ENCODE measurements at regions not wholly inside any gene's neighbourhood (a gene's known extent, or its start where the extent isn't known, plus 50 kb on each side); places are given as distances from the start of the nearest gene placed in this dataset.

GRCh38 chr9:135277219-135278201 is 190.0 kb downstream of the OLFM1 start:
- TF ChIP-seq CTCF (IDR thresholded peaks at IDR 0.05; ENCODE audit: low read depth, low read length) (no peak), MAX (IDR thresholded peaks at IDR 0.05; ENCODE audit: low read depth, low read length) (no peak), POLR2A (IDR thresholded peaks at IDR 0.05; ENCODE audit: extremely low read depth, insufficient read length) (no peak), MYC (IDR thresholded peaks at IDR 0.05; ENCODE audit: low read depth, low read length) (no peak)
- no peak overlapping the region for H3K4me3 ChIP-seq (ENCODE audit: low read depth, low read length)
- DNase-seq (ENCODE audit: low read depth): no peak

- DNase-seq (ENCODE audit: low read depth): no peak
- TF ChIP-seq MYC (IDR thresholded peaks at IDR 0.05; ENCODE audit: low read depth, low read length) (no peak), POLR2A (IDR thresholded peaks at IDR 0.05; ENCODE audit: extremely low read depth, insufficient read length) (no peak)
- H3K4me3 ChIP-seq (ENCODE audit: low read depth, low read length): no peak overlapping the region
Observed at GRCh38 chr9:135278586-135278985, 191.1 kb downstream of the OLFM1 start.

- no peak overlapping the region for H3K4me3 ChIP-seq (ENCODE audit: low read depth, low read length)
- no peak for DNase-seq (ENCODE audit: low read depth)
- no peak for TF ChIP-seq CTCF (IDR thresholded peaks at IDR 0.05; ENCODE audit: low read depth, low read length)
- no peak for TF ChIP-seq MAX (IDR thresholded peaks at IDR 0.05; ENCODE audit: low read depth, low read length)
- TF ChIP-seq POLR2A (IDR thresholded peaks at IDR 0.05; ENCODE audit: extremely low read depth, insufficient read length): no peak
- TF ChIP-seq MYC (IDR thresholded peaks at IDR 0.05; ENCODE audit: low read depth, low read length): no peak
Observed at GRCh38 chr9:135279385-135279784, 191.9 kb downstream of the OLFM1 start.

- DNase-seq (ENCODE audit: low read depth): no peak
- H3K4me3 ChIP-seq (ENCODE audit: low read depth, low read length): no peak overlapping the region
- TF ChIP-seq CTCF (IDR thresholded peaks at IDR 0.05; ENCODE audit: low read depth, low read length): no peak
- no peak for TF ChIP-seq MAX (IDR thresholded peaks at IDR 0.05; ENCODE audit: low read depth, low read length)
- TF ChIP-seq POLR2A (IDR thresholded peaks at IDR 0.05; ENCODE audit: extremely low read depth, insufficient read length): no peak
- no peak for TF ChIP-seq MYC (IDR thresholded peaks at IDR 0.05; ENCODE audit: low read depth, low read length)
Observed at GRCh38 chr9:135279834-135280393, 192.4 kb downstream of the OLFM1 start.

- DNase-seq (ENCODE audit: low read depth): no peak
- no peak for TF ChIP-seq CTCF (IDR thresholded peaks at IDR 0.05; ENCODE audit: low read depth, low read length)
- no peak overlapping the region for H3K4me3 ChIP-seq (ENCODE audit: low read depth, low read length)
Observed at GRCh38 chr9:135280666-135281065, 193.2 kb downstream of the OLFM1 start.

- no peak for DNase-seq (ENCODE audit: low read depth)
Observed at GRCh38 chr9:135281151-135281550, 193.7 kb downstream of the OLFM1 start.

More at GRCh38 chr9:135281151-135281550, 193.7 kb downstream of the OLFM1 start:
- H3K4me3 ChIP-seq (ENCODE audit: low read depth, low read length): no peak overlapping the region
- TF ChIP-seq POLR2A (IDR thresholded peaks at IDR 0.05; ENCODE audit: extremely low read depth, insufficient read length): no peak
- no peak for TF ChIP-seq MAX (IDR thresholded peaks at IDR 0.05; ENCODE audit: low read depth, low read length)
- no peak for TF ChIP-seq CTCF (IDR thresholded peaks at IDR 0.05; ENCODE audit: low read depth, low read length)
- TF ChIP-seq MYC (IDR thresholded peaks at IDR 0.05; ENCODE audit: low read depth, low read length): no peak

Data from NB4 (cell line).